ENCODE measurements at regions not wholly inside any gene's neighbourhood (a gene's known extent, or its start where the extent isn't known, plus 50 kb on each side); places are given as distances from the start of the nearest gene placed in this dataset.

GRCh38 chr18:54532962-54533361 is 58.1 kb upstream of the DYNAP start:
- DNase-seq, result no peak
- no peaks in the 10 kb centered on the region for H3K36me3 ChIP-seq
- intact Hi-C loops (cut with DNase I; ENCODE audit: low total_unique reads), result no loop called here
- no peaks in the 10 kb centered on the region for H3K4me1 ChIP-seq
- H3K27me3 ChIP-seq, result no peaks in the 10 kb centered on the region
- TF ChIP-seq, protein P1, sequence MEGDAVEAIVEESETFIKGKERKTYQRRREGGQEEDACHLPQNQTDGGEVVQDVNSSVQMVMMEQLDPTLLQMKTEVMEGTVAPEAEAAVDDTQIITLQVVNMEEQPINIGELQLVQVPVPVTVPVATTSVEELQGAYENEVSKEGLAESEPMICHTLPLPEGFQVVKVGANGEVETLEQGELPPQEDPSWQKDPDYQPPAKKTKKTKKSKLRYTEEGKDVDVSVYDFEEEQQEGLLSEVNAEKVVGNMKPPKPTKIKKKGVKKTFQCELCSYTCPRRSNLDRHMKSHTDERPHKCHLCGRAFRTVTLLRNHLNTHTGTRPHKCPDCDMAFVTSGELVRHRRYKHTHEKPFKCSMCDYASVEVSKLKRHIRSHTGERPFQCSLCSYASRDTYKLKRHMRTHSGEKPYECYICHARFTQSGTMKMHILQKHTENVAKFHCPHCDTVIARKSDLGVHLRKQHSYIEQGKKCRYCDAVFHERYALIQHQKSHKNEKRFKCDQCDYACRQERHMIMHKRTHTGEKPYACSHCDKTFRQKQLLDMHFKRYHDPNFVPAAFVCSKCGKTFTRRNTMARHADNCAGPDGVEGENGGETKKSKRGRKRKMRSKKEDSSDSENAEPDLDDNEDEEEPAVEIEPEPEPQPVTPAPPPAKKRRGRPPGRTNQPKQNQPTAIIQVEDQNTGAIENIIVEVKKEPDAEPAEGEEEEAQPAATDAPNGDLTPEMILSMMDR (IDR thresholded peaks at IDR 0.05), result no peak
- no peaks in the 10 kb centered on the region for H3K9me3 ChIP-seq
- H3K27ac ChIP-seq, result no peak overlapping the region
- no peak overlapping the region for H3K4me3 ChIP-seq
